ENCODE measurements at regions not wholly inside any gene's neighbourhood (a gene's known extent, or its start where the extent isn't known, plus 50 kb on each side); places are given as distances from the start of the nearest gene placed in this dataset.

GRCh38 chr13:44302233-44302632 lies 71.4 kb upstream of the SERP2 start:
- CTCF ChIA-PET = no interaction called here
- H3K4me1 Mint-ChIP-seq = peaks cover 21% of the 10 kb centered on the region
- H3K27ac Mint-ChIP-seq = no peak overlapping the region
- no peak for ATAC-seq
- H3K36me3 Mint-ChIP-seq = peaks cover 9% of the 10 kb centered on the region
- H3K27me3 Mint-ChIP-seq = peaks cover 38% of the 10 kb centered on the region
- no peak overlapping the region for H3K4me3 Mint-ChIP-seq
- H3K9me3 Mint-ChIP-seq (ENCODE audit: low read depth) = no peaks in the 10 kb centered on the region
- DNase-seq = no peak

GRCh38 chr13:44302940-44303575 lies 70.6 kb upstream of the SERP2 start:
- H3K9me3 Mint-ChIP-seq (ENCODE audit: low read depth) = no peaks in the 10 kb centered on the region
- H3K4me1 Mint-ChIP-seq = peaks cover 21% of the 10 kb centered on the region
- CTCF ChIA-PET = no interaction called here
- DNase-seq (no peak), ATAC-seq (no peak)
- H3K4me3 Mint-ChIP-seq = no peak overlapping the region
- H3K27me3 Mint-ChIP-seq = peaks cover 42% of the 10 kb centered on the region
- H3K27ac Mint-ChIP-seq = no peak overlapping the region
- peaks cover 9% of the 10 kb centered on the region for H3K36me3 Mint-ChIP-seq

DNA sequence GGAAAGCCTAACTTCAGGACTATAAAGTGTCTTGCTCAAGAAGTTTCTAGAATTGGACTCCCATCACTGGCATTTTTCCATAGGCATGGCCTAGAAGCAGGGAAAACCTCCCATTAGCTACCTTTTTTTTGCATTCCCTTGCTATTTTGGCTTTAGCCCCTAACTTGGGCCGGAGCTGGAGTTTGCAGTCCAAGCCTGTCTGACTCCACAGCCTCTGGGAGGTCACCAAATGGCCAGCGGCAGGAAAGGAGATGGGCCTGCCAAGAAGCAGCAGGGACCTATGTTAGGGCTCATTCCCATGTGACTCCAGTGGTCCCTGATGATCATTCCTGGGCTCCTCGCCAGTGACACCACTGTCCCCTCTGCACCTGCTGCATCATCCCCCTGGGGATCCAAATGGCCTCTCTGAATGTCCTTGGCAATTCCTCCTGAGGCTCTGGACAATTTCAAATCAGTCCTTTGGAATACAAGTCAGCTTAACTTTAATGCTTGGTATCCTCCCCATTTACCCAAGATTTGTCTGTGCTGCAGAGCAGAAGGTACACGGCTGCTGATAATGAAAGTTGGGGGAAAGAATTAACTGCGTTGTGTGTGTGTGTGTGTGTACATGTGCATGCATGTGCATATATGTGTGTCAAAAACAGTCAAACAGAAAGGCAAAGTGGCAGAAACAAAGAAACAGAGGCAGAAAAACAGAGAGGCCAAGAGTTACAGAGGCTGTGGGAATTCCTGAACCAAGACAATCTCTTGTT lies 69.8 kb upstream of the SERP2 start:
- no peaks in the 10 kb centered on the region for H3K9me3 Mint-ChIP-seq (ENCODE audit: low read depth)
- ATAC-seq = no peak
- no peak overlapping the region for H3K4me3 Mint-ChIP-seq
- H3K4me1 Mint-ChIP-seq = peaks cover 21% of the 10 kb centered on the region
- no peak for DNase-seq
- no peak overlapping the region for H3K27ac Mint-ChIP-seq
- CTCF ChIA-PET = no interaction called here
- H3K27me3 Mint-ChIP-seq = peaks cover 44% of the 10 kb centered on the region
- H3K36me3 Mint-ChIP-seq = peaks cover 9% of the 10 kb centered on the region

DNA sequence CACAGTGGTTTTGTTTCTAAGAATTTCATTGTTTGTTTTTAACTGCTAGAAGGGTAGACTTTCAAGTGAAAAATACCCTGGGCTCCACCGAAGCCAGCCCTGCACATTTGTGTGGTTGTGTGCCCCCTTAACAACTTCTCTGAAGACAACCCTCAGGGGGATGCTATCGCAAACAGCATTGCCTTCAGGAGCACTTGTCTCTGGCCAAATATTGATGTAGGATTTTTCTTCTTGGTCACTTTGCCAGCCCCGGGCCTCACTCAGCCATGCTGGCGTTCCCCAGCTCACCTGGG lies 69.2 kb upstream of the SERP2 start:
- no peak overlapping the region for H3K27ac Mint-ChIP-seq
- ATAC-seq (no peak), DNase-seq (no peak)
- H3K27me3 Mint-ChIP-seq = peaks cover 48% of the 10 kb centered on the region
- no peaks in the 10 kb centered on the region for H3K9me3 Mint-ChIP-seq (ENCODE audit: low read depth)
- CTCF ChIA-PET = no interaction called here
- H3K4me3 Mint-ChIP-seq = no peak overlapping the region
- peaks cover 9% of the 10 kb centered on the region for H3K36me3 Mint-ChIP-seq
- peaks cover 21% of the 10 kb centered on the region for H3K4me1 Mint-ChIP-seq

DNA sequence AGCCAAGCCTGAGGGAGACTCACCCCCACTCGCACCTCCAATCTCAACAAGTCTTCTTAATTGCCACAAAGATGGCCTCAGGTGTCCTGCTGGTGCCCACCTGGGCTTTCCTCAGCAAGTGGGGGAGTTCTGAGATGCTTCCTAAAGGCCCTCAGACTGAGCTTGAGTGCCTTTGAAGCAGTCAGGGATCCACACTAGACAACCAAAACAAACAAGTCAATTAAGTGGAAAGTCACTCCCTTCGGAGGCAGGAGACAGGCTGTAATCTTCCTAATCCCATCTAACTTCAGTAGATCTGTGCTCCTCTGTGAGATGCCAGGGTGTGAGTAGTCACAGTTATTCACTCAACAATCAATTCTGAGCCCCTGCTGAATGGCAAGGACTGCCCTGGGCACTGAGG lies 68.3 kb upstream of the SERP2 start:
- Mint-ChIP-seq H3K27me3 (peaks cover 49% of the 10 kb centered on the region), H3K27ac (no peak overlapping the region), H3K4me1 (peaks cover 19% of the 10 kb centered on the region), H3K36me3 (peaks cover 7% of the 10 kb centered on the region), H3K4me3 (no peak overlapping the region), H3K9me3 (ENCODE audit: low read depth) (no peaks in the 10 kb centered on the region)
- DNase-seq (no peak), ATAC-seq (no peak)
- CTCF ChIA-PET = no interaction called here

DNA sequence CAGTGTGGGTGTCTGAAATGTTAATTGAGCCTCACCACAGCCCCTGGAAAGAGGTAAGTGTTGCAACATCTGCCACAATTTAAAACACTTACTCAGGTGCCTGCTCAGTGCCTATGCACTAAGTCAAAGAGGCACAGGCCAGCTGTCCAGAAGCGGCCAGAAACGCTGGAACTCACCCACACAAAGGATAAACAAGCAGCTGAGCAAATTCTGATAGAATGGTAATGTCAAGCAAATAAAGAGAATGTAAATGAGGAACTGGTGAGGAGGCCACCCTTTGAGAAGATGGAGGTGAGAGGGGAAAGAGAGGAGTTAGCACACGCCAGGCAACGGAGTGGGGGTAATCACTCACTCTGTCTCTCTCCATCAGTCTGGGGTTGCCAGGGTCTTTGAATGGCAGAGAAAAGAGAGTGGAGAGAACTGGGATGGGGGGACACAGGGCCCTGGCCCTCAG lies 67.7 kb upstream of the SERP2 start:
- CTCF ChIA-PET = no interaction called here
- H3K36me3 Mint-ChIP-seq = peaks cover 7% of the 10 kb centered on the region
- H3K9me3 Mint-ChIP-seq (ENCODE audit: low read depth) = no peaks in the 10 kb centered on the region
- ATAC-seq (no peak), DNase-seq (no peak)
- no peak overlapping the region for H3K4me3 Mint-ChIP-seq
- peaks cover 49% of the 10 kb centered on the region for H3K27me3 Mint-ChIP-seq
- no peak overlapping the region for H3K27ac Mint-ChIP-seq
- H3K4me1 Mint-ChIP-seq = peaks cover 13% of the 10 kb centered on the region

- Mint-ChIP-seq H3K4me1 (peaks cover 7% of the 10 kb centered on the region), H3K36me3 (peaks cover 5% of the 10 kb centered on the region)
- CTCF ChIA-PET = no interaction called here
These were observed 67.0 kb upstream of the SERP2 start for GRCh38 chr13:44306371-44307192.

GRCh38 chr13:44307255-44307654 lies 66.4 kb upstream of the SERP2 start:
- H3K9me3 Mint-ChIP-seq (ENCODE audit: low read depth) = no peaks in the 10 kb centered on the region
- DNase-seq = no peak
- ATAC-seq = no peak
- H3K4me3 Mint-ChIP-seq = no peak overlapping the region
- H3K4me1 Mint-ChIP-seq = peaks cover 3% of the 10 kb centered on the region
- H3K27me3 Mint-ChIP-seq = peaks cover 48% of the 10 kb centered on the region
- CTCF ChIA-PET = no interaction called here
- H3K27ac Mint-ChIP-seq = no peak overlapping the region
- H3K36me3 Mint-ChIP-seq = peaks cover 4% of the 10 kb centered on the region

More at GRCh38 chr13:44306371-44307192, 67.0 kb upstream of the SERP2 start:
- Mint-ChIP-seq H3K9me3 (ENCODE audit: low read depth) (no peaks in the 10 kb centered on the region), H3K4me3 (no peak overlapping the region), H3K27me3 (peaks cover 52% of the 10 kb centered on the region), H3K27ac (no peak overlapping the region)
- no peak for ATAC-seq
- DNase-seq = no peak

DNA sequence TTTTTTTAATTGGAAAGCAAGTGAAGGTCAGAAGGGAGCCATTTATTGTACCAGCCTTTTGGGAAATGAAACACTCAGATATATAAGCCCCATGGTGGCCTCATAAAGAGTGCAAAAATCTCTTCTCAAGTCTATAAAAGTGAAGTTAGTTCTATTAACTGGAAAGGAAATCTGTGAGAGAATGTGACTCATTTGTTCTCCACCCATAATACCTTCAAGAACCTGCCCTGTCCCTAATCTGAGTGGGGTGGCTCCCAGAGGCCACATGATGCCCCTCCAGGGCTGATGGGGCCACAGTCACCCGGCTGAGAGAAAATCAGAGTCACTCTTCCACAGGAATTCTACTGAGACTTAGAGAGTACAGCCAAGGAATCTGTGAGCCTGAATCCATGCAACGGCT lies 65.8 kb upstream of the SERP2 start:
- no peak for DNase-seq
- H3K27me3 Mint-ChIP-seq = peaks cover 47% of the 10 kb centered on the region
- H3K36me3 Mint-ChIP-seq = peaks cover 2% of the 10 kb centered on the region
- no peaks in the 10 kb centered on the region for H3K9me3 Mint-ChIP-seq (ENCODE audit: low read depth)
- ATAC-seq = no peak
- CTCF ChIA-PET = no interaction called here
- H3K27ac Mint-ChIP-seq = no peak overlapping the region
- H3K4me1 Mint-ChIP-seq = peaks cover 3% of the 10 kb centered on the region
- no peak overlapping the region for H3K4me3 Mint-ChIP-seq

GRCh38 chr13:44308352-44308751 lies 65.3 kb upstream of the SERP2 start:
- H3K9me3 Mint-ChIP-seq (ENCODE audit: low read depth) = no peaks in the 10 kb centered on the region
- CTCF ChIA-PET = no interaction called here
- H3K4me3 Mint-ChIP-seq = no peak overlapping the region
- peaks cover 4% of the 10 kb centered on the region for H3K4me1 Mint-ChIP-seq
- H3K27me3 Mint-ChIP-seq = peaks cover 50% of the 10 kb centered on the region
- DNase-seq = no peak
- ATAC-seq = no peak
- H3K27ac Mint-ChIP-seq = no peak overlapping the region
- H3K36me3 Mint-ChIP-seq = no peaks in the 10 kb centered on the region

DNA sequence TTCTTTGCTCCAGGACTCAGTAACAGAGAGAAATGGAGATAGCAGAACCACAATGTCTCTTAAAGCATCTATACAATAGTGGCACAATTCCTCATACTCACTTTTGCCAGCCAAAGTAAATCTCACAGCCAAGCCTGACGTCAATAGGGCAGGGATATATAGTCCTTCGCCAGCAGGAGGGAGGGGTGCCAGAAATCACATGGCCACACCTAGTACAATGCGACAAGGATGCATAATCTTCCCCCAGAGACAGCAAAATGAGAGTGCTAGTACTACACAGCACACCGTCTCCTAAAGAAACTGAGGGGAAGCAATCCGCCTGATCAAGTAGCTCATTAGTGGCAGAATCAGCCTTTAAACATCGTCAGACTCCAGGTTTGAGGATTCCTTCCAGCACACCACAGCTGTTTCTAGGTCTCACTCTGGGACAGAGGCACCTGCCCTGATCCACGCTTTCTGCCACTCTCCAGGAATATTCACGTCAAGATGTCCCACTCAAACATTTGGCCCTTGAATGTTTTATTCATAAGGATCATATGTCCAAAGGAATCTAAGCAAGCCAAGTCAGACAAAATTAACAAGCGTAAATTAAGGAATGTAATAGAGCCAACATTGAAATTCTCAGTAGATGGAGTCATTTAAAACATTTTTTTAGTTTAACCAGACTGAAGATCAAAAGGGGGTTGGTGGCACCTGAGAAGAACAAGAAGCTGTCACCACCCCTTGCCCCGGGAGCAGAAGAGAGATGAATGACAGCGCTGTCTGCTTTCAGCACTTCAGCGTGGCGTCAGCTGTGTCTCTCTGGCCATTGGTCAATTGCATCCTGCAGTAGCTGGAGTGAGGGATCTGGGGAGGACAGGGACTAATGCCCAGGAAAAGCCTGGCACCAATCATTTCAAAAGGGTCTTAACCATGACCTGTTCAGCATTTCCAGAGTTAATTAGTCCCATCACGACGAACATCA lies 63.5 kb upstream of the SERP2 start:
- Mint-ChIP-seq H3K4me3 (no peak overlapping the region), H3K36me3 (no peaks in the 10 kb centered on the region), H3K27ac (no peak overlapping the region), H3K9me3 (ENCODE audit: low read depth) (no peaks in the 10 kb centered on the region), H3K4me1 (peaks cover 6% of the 10 kb centered on the region), H3K27me3 (peaks cover 60% of the 10 kb centered on the region)
- CTCF ChIA-PET = no interaction called here
- no peak for ATAC-seq
- DNase-seq = no peak

GRCh38 chr13:44311011-44311780 lies 62.4 kb upstream of the SERP2 start:
- Mint-ChIP-seq H3K4me3 (no peak overlapping the region), H3K27ac (no peak overlapping the region)
- CTCF ChIA-PET = no interaction called here

More at GRCh38 chr13:44311011-44311780, 62.4 kb upstream of the SERP2 start:
- DNase-seq = no peak
- no peak for ATAC-seq
- Mint-ChIP-seq H3K36me3 (no peaks in the 10 kb centered on the region), H3K27me3 (peaks cover 57% of the 10 kb centered on the region), H3K4me1 (peaks cover 6% of the 10 kb centered on the region), H3K9me3 (ENCODE audit: low read depth) (no peaks in the 10 kb centered on the region)

Data from activated CD8-positive, alpha-beta memory T cell treated with anti-CD3 and anti-CD28 coated beads, Interleukin-2, amount 10 ng/mL, durations not matched to agents 7 days and 5 days (primary cell).